NCI-H2029 (cell line): ENCODE measurements at regions not wholly inside any gene's neighbourhood (a gene's known extent, or its start where the extent isn't known, plus 50 kb on each side); places are given as distances from the start of the nearest gene placed in this dataset.

Experiments used
- DNase-seq: peaks from one replicate; lab custom pipeline; 2025; lab: John Stamatoyannopoulos, UW

DNA sequence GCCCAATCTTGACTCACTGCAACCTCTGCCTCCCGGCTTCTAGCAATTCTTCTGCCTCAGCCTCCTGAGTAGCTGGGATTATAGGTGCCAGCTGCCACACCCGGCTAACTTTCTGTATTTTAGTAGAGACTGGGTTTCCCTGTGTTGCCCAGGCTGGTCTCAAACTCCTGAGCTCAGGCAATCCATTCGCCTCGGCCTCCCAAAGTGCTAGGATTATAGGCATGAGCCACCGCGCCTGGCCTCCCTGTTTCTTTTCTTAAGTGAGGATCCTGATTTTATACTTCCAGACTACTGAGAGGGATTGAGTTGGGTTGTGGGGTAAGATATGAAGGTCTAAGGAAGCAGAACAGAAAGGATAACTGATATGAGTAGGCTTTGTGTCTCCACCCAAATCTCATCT, 106.8 kb downstream of the CNTN3 start:
- DNase-seq = no peak

DNA sequence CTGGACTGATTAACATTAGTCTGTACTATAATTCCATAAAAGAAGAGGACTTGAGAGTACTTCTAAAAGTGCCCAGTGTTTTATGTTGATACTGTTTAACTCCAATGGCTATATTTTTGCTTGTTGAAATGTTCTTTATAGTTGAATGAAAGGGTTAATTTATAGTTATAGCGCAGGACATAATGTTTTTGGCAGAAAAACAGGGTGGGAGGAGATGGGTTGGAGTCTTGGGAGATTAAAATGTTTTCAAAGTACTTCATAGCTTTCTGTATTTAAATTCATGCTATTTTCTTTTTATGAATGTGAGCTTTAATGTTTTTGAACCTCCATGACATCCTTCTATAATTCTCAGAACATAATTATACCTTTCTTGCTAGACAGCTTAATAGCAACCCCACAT, 108.2 kb downstream of the CNTN3 start:
- DNase-seq = no peak

DNA sequence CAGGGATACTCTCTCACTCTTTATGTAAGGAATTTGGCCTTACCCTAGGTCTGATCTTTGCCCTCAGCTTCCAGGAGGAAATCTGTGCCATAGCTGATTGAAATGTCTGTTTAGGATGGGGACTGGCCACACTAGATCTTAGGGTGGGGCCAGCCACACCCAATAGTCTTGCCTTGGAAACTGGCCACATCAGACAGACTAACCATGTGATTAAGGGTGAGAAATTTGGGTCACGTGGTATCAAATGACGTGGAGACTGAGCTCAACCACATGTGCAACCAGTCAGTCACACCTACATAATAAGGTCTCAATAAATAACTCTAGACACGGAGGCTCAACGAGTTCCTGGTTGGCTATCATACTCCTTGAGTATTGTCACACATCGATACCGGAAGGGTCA, 113.5 kb downstream of the CNTN3 start:
- no peak for DNase-seq

DNA sequence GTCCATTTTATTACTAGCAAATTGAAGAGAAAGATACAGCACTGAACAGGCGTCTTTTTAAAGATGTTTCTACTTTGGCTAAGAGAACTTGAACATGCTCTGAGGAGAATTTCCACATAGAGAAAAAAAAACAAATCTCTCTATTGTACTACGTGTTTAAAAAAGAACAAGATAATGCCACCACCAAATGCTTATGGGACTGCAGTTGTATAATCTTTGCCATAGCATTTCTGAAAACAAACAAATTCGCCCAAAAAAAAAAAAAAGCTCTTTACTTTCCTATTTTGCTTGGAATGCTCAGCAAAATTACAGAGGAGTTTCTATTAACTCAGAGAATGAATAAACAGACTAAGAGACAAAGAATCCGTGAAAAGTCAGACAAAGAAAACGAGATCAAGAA, 114.2 kb downstream of the CNTN3 start:
- no peak for DNase-seq

DNA sequence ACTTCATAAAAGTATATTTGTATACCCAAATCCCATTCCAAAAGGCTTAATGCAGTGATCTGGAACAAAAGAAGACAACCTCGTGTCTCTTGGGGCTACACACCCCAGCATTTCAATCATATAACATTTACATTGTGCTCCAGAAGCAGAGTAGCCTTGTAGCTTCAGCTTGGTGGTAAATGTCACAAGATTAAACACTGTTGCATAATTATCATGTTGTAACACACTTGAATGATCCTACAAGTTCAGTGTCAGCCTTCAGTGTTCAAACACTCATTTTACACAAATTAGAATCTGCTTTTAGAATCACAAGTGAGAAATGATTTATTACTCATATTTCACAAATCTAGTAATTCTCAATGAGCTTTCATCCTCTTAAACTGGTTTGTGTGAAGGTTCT, 122.6 kb downstream of the CNTN3 start:
- DNase-seq = no peak

DNA sequence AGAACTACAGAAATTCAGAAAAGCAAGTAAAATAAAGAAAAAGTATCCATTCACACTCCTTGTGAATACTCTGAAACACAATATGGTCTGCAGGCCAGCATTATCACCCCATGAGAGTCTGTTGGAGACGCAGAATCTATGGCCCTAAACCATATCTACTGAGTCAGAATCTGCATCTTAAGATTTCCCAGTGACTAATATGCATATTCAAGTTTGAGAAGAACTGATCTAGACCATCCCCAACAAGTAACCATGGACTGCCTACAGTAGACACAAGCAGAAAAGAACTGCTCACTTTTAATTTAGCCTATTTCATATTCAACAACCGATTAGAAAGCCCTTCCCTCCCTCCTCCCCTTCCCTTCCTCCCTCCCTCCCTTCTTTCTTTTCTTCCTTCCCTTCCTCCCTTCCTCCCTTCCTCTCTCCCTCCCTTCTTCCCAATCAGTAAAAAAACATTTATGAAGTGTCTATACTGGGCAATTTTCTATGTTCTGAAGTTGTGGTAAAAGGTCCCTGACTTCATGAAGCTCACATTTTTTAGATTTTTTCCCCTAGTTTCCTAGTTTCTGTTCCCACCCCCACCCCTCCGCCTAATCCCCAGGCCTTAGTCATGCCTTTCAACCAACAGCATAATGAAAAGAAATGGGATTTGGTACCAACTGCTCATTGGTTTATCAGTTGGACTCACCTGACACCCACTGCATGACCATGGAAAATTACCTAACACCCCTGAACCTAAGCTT, 125.2 kb downstream of the CNTN3 start:
- DNase-seq = no peak

DNA sequence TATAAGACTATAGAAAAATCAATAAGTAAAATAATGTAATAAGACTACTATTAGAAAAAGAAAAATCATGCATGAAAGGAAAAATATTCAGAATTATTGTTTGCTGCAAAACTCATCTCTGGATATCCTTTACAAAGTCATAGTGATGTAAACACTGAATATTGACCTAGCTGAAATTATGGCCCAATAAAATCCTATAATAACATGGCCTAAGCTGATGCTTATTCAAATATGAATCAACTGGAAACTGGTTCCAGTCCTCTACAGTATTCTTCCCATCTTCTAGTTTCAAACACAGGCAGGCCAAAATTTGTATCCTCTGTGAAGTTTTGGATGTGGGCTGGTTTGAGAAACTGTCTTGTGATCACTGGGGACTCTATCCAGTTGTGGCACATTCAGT, 134.5 kb downstream of the CNTN3 start:
- no peak for DNase-seq

DNA sequence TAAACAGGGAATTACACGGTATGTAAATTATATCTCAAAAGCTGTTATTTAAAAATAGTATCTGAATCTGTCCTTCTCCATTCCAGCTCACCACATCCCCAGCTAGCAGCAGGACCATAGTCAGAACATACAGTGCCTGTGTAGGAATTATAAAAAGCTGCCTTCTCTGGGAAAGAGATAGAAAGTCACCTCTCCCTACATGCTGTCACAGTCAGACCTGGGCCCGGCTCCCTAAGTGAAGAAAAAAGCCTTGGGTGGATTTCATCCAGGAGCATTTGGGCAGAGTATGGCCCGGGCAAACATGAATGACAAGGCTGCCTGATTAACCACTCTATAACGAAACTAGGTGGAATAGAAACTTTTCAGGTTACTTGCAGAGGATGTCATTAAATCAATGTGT, 144.1 kb downstream of the CNTN3 start:
- no peak for DNase-seq

DNA sequence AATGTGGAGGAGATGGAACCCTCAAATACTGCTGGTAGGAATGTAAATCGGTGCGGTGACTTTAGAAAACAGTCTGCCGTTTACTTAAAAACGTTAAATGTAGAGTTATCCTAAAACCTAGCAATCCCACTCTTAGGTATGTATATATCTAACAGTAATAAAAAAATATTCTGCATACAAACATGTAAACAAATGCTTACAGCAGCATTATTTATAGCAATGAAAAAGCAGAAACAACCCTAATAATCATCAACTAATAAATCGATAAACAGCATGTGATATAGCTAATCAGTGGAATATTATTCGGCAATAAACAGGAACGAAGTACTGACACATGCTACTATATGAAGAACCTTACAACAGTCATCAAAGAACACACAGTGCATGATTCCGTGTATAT, 144.7 kb downstream of the CNTN3 start:
- DNase-seq = no peak

DNA sequence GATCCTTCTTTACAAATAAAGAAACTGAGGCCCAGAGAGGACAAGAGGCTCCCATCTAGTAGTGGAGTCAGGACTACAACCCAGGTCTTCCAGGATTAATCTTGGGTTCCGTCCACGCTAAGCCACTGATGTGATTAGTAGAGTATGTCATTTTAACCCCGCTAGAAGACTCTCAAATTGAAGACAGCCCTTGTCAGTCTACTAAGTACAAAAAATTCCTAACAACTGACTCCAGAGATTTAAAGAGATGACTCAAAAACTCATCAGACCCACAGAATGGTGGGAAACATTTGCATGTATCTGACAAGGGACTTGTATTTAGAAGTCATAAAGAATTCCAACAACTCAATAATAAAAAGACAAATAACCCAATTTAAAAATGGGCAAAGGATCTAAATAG, 145.3 kb downstream of the CNTN3 start:
- no peak for DNase-seq

DNA sequence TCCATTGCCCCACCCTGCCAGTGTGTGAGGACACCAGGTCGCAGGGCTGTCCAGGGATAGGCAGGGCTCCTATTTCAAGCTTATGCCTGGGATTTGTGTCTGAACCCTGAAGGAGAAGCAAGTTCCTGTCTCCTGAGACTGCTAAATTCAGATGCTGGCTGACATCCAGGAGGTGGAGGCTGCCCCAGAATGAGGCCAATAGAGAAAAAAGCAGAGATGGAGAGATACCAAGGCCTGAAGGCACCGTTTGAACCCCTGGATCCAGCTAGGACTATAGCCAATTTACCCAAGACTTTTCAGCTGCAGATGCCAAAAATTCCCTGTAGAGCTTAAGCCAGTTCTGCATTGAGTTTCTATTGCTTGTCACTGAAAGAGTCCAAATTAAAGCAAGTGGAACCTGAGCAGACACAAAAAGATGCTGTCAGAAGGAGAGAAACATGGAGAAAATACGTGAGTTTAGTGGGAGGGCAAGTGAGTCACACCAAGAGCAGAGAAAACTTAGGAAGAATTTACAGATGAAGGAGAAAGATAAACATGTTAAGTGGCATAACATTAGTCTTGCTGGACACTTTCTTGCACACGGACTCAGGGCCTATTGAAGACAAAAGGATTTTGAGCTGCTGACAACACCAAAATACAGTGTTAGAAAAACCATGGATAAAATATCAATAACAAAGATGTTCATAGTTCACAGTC, 148.6 kb downstream of the CNTN3 start:
- DNase-seq = no peak

DNA sequence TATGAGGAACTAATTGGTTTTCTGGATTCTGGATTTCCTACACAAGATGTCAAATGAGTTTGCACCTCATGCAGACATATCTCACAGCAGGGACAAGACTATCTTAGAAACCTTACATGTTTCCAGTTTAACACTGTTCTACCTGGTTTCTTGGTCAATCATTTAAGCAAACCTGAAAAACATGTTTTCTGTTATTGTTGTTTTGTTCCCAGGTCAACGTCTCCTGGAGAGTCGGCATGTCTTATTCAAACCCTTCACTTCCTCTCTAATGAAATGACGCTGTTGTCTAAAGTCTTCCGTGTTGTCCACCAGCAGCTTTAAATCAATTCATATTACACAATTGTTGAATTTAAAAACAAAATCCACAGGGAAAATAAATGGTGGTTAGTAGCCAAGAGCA, 150.9 kb downstream of the CNTN3 start:
- no peak for DNase-seq

DNA sequence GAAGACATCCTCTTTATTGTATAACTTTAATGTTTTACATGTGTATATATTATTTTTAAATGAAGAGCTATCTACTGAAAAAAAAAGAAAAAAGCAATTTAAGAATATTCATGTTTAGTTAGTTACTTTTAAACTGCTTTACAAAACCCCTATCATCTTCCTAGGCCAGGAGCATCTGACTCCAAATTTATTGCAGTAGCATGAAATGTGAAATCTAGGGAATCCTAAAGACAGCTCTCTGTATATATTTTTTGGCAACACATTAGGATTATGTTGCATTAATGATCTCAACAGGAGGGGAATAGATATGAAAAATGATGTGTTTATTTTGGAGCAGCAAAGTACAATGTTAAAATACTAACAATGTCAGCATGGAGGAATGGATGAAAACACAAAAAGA, 158.3 kb downstream of the CNTN3 start:
- DNase-seq = no peak

DNA sequence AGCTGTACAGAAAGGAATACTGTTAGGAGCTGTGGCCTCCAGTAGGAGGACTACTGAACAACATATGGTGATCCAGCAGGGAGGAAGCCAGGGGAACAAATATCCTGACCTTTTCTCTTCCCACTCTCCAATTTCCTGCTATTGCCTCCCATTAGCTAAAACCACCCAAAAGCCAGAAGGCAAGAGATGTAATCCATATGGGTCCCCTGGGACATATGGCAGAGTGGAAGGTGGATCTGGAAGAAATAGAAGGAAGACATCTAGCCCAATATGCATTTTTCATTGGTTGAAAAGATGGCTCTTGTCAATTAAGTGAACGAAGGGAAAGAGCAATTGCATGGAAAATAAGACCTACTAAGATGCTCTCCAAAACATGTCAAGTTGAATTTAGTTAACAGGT, 167.2 kb downstream of the CNTN3 start:
- DNase-seq = no peak

DNA sequence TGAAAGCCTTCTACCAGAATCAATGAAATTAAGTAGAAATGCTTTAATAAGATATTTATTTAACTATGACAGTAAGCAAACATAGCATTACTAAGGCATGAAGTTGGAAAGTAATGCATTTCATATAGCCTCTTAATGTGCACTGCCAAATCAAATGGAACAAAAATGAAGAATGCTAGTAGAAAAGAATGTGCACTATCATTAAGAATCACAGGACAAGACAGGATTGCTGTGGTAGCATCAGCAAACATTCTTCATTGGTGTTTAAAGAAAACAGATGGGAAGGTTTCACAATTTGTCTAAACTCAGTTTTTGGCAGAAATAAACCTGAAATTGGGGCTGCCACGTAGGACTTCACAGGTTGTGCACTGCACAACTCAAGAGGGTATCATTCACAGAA, 168.9 kb downstream of the CNTN3 start:
- DNase-seq = no peak

DNA sequence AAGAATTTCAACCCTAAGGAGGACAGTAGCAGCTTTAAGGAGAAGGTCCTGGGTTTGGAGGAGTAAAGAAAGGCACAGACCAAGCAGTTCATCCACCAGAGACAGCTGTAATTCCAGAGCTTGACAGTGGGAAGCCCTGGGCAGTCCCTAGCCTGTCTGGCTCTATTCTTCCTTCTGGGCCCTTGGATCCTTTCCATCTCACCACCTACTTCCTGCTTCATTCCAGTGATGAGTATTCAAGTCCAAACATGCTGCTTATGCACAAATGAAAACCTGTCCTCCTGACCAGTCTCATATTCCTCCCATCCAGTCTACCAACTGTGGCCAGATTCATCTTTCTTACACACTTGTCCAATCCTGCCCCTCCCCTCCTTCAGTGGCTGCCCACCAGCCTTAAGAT, 171.4 kb downstream of the CNTN3 start:
- no peak for DNase-seq

DNA sequence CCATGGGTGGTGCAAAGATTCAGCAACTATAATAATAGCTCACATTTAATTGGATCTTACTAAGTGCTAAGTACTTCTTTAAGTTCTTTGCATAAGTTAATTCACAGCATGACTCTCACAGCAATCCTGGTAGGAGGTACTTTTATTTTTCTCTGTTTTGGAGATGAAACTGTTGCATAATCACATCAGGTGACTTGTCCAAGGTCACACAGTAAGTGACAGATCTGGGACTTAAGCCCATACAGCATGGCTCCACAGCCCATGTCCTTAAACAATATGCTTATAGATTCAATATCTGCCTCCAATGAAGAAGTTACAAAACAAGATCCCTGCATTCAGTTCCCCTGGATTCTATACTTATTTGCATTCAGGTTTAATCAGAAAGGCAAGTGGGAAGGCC, 171.8 kb downstream of the CNTN3 start:
- no peak for DNase-seq

DNA sequence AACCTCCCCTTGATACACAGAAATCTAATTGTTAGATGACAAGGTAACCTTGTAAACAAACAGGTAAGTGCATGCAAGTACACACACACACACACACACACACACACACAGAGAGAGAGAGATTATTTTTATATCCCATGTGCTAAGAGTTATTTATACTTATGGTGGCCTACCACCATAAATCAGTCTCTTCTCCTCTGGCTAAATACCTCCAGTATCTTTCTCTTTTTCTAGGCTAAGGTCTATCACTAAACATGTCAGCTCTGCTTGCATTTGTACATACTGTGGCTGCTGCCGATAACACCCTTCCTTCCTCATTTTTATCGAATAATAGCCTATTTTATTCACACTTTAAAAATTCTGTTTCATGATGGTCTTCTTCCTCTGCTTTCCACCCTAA, 172.4 kb downstream of the CNTN3 start:
- DNase-seq = no peak

DNA sequence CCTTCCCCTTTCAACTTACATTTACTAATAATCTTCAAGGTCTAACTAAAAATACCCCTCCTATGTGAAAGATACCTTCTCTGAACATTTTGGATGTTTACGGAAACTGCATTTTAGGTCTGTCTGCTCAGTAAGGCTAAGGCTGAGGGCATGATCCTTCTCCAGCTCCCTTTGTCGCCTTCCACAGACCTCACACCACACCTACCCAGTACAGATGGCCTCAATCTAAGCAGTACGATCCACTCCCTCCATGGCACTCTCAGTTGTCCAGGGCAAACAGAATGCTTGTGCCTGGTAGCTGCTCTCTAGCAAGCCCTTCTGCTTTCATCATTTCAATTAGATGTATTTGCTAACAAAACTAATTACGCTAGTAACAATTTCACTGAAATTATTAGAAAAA, 178.3 kb downstream of the CNTN3 start:
- DNase-seq = no peak

DNA sequence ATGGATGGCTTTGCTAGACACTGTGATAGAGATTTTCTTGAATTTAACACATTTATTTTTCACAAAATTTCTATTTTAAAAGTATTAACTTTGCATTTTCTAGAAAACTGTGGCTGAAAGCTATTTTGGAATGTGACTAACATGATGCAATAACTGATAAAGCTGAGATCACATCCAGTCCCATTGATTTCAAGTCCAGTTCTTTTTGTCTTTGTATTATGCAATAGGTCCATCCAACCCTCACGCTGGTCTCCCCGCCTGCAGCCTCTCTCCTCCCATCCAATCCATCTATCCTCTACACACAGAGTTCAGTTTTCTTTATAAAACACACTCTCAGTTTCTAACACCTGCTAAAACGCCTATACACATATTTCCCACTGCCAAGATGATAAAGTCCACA, 178.8 kb downstream of the CNTN3 start:
- no peak for DNase-seq

DNA sequence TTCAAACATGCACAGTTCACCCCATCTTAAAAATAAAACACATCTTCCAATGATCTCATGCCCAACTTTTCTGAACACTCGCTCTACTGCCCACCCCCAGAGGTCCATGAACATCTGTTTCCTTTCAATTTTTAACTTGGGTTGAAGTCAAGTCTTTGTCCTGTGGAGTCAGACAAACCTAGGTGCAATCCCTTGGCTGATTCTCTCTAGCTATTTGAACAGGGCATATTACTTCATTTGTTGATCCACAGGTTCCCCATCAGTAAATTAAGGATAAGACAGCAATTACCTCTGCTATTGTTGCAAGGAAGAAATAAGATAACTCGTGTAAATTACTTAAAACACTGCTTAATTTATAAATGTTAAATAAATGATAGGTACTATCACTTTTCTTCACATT, 180.1 kb downstream of the CNTN3 start:
- no peak for DNase-seq

DNA sequence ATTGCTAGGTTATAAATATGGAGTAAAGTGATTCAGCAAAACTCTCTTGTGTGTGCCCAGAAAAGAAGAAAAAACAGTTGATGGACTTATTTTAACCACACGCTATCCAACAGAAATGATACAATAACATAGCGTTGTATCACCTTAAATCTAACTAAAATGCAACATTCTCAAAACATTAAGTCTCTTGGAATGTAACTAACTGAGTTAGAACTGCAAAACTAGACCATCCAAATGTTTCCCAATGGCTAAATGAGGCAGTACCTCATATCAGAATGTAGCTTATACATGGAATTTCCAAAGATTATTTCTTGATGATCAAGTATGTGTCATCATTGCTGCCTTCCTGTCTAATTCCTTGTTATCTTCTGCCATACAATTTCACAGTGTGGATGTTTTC, 187.9 kb downstream of the CNTN3 start:
- no peak for DNase-seq

DNA sequence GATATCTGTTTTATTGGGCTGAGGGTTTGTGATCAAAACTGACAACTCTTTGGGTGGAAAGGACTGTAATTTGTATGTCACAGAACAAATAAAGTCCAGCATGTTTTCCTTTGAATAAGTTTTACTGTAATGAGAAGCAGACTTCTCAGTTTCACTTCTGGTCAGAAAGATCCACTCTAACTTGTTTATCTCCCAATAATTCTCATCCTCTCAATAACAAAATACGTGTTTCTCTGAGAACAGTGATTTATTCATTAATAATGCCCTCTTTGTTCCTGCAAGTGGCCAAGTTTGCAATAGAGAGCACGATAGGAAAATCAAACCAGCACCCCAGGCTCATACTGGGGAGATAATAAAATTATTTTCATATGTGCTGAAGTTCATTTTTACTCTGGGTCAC, 190.6 kb downstream of the CNTN3 start:
- no peak for DNase-seq

DNA sequence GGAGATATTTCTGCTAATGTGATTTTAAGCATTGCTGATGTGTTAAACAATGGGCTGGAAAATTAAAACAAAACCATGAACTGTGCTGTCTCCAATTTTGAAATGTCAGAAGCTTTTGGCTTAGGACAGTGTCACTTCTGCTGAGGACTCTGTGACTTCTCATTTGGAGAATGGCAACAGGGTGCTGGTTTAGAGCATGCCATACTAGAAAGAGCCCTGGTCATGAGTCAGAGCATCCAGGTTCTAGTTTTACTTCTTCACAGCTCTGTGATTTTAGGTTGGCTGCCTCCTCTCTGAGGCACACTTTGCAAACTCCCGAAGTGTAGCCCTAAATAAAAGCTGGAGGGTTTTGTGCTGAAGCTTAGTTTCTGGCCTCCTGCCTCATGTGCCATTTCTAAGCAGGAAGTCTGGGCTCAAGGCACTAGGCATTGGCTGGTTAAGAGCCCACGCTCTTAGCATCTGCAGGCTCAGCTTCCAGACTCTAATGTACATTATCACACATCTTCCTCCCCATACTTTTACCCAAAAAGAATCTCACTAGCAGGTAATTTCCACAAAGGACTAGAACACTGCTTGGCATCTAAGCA, 193.8 kb downstream of the CNTN3 start:
- no peak for DNase-seq
